GM18867 (cell line): ENCODE measurements at regions not wholly inside any gene's neighbourhood (a gene's known extent, or its start where the extent isn't known, plus 50 kb on each side); places are given as distances from the start of the nearest gene placed in this dataset.
"Not testable (repeated sequence)": the region's sequence is repeated elsewhere in the genome, so short reads cannot be mapped to it uniquely, and the experiment has no call there.

Experiments used
- ATAC-seq: cut with Tn5 transposase; IDR thresholded peaks from one replicate; pipeline ENCODE4 v1.9.1; 2021; ENCODE audit warnings: mild to moderate bottlenecking, moderate library complexity; ENCODE audit not compliant: unreplicated experiment

DNA sequence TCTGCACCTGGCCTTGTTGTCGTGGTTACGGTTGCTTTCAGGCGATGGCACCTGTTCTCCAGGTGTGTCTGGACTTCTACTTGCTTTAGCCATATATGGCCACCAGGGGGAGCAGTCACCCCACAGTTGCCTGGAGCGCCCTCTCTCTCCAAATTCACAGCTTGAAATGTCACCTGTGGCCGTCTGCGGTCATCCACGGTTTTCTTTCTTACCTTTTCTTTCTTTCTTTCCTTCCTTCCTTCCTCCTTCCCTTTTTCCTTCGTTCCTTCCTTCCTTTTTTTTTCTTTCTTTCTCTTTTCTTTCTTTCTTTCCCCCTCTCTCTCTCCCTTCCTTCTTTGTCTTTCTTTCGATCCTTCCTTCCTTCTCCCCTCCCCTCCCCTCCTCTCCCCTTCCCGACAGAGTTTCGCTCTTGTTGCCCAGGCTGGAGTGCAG, 150.5 kb upstream of the VKORC1L1 start:
- ATAC-seq = peak; percentile 77

DNA sequence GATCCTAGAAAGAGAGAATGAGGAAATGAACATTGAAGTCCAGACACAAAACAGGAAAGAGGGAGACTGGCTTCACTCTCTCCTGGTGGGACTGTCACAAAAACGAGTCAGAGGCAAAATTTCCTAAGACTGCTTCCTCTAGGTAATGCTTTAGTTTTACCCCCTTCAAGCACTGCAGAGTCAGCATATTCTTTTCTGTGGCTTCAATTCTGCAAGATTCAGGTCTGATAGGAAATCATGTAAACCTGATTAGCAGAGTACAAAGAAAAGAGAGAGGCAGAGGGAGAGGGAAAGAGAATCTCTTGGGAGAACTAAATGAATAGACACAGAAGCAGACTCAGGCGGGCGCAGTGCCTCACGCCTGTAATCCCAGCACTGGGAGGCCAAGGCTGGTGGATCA, 145.7 kb upstream of the VKORC1L1 start:
- not testable (repeated sequence) for ATAC-seq

DNA sequence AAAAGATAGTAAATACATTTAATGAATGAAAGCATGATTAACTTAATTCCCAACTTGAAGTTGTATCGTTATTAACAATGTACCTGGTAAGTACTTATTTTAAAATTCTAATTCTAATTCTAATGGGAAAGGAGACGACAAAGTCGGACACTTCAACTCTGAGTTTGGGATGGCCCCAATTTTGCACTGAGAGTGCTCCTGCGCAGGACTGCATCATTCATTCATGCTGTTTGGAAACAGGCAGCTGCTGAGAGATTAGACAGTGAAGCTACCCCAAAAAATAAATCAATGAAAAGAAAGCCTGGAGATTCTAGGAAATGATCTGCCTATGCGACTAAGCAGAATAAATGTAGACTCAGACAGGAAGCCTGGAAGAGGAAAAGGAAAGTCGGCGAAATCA, 141.7 kb upstream of the VKORC1L1 start:
- ATAC-seq = no peak

DNA sequence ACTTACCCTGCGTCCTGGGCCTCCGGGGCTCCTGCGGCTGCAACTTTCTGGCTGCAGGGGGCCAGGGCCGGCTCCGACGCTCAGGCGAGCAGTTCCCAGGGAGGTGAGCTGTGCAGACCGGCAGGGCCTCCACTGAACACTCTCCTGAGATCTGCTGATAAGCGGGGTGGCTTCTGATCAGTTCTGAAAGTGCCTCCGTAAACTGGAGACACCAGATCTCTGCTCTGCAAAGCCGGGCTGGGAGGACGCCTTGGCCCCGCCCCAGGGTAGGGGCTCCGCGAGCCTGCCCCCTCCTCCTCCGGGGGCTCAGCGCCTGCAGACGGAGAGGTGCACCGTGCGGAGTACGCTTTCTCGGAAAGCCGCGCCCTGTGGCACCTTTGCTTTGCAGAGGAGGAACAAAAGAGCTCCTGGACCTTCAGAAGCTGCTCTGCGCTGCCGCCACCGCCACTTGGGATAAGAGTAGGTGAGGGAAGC, 141.3 kb upstream of the VKORC1L1 start:
- ATAC-seq = no peak

DNA sequence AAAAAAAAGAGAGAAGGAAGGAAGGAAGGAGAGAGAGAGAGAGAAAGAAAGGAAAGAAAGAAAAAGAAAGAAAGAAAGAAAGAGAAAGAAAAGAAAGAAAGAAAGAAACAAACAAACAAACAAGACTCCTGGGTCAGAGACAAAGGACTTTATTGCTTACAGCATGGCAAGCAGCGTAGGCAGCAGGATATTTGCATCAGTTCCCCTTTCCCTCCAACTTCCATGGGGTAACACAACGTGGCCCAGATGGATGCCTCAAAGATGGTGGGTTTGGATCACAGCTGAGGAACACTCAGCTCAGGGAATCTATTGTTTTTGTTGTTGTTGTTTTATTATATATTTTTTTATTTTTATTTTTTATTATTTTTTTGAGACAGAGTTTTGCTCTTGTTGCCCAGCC, 128.5 kb upstream of the VKORC1L1 start:
- ATAC-seq = no peak

DNA sequence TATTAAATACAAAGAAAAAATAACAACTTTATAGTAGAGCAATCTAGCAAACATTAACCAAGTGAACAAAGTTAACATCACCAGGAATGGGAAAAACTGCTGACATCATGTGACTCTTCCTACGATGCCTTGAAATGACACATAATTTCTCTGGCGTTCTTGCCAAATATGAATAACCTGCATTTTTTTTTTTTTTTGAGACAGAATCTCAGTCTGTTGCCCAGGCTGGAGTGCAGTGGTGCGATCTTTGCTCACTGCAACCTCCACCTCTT, 126.5 kb upstream of the VKORC1L1 start:
- no peak for ATAC-seq

DNA sequence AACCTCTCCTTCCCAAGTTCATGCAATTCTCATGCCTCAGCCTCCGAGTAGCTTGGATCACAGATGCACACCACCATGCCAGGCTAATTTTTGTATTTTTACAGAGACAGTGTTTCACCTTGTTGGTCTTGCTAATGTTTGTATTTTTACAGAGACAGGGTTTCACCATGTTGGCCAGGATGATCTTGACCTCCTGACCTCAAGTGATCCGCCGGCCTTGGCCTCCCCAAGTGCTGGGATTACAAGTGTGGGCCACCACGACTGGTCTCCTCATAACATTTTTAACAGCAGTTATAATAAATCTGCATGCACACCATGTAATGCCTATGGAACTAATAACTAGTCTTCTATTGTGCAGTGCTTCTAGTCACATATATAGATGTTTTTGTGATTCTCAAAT, 123.8 kb upstream of the VKORC1L1 start:
- no peak for ATAC-seq

DNA sequence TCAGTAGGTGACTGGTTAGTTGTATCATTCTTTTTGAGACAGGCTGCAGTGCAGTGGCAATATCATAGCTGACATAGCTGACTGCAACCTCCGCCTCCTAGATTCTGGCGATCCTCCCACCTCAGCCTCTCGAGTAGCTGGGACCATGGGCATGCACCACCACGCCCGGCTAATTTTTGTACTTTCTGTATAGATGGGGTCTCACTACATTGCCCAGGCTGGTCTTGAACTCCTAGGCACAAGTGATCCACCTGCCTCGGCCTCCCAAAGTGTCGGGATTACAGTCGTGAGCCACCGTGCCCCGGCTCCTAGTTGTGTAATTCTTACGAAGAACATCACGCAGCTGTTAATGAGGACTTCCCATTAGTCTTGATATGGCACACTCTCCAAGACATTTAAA, 123.4 kb upstream of the VKORC1L1 start:
- no peak for ATAC-seq

DNA sequence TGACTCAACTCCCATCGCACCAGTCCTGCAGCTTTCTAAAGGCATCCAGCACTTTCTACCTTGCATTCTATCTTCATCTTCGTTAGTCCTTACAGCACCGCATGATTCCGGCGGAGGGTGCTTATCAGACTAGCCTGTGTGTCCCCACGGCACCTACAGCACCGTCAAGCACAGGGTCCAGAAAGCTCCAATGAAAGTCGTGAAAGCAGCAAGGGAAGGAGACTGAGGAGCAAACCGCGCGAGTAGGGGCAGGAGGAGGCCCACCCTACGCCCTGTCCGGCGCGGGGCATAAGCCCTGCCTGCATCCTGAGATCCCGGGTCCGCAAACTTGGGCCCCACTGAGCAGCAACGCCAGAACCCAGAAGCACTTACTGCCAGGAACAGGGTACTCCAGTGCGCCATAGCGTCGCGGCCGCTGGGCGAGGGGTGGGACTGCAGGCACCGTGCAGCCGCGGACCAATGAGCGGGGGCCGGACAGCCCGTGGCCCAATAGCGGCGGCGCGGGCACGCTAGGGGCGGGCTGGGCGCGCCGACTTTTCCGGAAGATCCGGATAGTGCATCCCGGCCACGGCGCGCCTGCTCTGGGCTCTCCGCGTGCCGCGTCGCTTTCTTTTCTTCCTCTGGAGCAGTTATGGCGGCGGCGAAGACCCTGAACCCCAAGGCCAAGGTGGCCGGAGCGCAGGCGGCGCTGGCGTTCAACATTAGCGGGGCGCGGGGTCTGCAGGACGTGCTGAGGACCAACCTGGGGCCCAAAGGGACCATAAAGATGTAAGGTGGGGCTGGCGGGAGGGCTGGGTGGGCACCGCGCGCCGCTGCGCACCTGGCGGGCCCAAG, 122.1 kb upstream of the VKORC1L1 start:
- ATAC-seq = peak; percentile 98

DNA sequence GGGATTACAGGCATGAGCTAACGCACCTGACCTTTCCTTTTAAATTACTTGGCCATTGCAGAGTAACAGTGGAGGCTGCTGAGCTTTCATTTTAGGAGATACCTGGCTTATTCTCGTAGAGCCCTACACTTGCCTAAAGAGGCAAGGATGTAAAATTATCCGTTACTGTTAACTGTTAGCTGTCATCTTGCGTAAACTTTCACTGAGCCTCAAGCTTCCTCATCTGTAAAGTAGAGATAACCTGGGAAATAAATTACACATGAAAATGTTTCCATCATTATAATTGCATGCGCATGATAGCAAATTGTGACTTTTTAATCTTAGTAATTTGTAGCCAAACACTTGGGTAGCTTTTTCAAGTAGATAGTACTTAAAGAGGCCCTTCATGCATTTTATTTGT, 118.8 kb upstream of the VKORC1L1 start:
- ATAC-seq = not testable (repeated sequence)

DNA sequence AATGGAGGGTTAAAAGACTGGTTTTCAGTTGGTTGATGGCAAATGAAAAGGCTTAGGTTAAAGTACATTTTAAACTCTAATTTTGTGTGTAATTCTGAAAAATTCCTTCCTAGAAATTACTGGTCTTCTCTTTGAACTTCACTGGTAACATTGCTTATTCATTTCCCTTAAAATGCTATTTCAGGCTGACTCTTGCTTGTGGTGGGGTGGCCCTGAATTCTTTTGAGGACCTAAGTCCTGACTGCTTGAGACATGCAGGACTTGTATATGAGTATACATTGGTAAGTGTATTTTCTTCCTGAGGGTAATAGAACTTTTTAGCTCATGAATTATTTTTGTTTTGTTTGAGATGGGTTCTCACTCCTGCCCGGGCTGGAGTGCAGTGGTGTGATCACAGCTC, 113.9 kb upstream of the VKORC1L1 start:
- ATAC-seq = not testable (repeated sequence)

DNA sequence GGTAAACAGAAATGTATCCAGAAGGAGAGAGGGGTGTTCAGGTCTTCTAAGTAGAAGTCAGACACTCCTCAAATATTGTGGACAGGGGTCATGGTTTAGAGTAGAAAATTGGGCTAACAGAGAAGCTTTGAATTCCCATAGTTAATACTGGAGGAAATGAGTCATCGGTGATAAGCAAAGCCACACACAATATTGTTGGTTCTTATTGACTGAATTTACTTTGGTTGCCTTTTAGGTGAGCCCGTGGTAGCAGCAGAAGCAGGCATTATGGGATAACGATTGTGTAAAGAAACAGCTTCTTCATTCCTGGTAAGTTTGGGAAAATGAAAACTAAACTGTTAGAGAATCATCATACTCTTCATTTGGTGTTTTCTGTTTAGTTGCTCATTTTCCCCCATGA, 110.2 kb upstream of the VKORC1L1 start:
- ATAC-seq = not testable (repeated sequence)

DNA sequence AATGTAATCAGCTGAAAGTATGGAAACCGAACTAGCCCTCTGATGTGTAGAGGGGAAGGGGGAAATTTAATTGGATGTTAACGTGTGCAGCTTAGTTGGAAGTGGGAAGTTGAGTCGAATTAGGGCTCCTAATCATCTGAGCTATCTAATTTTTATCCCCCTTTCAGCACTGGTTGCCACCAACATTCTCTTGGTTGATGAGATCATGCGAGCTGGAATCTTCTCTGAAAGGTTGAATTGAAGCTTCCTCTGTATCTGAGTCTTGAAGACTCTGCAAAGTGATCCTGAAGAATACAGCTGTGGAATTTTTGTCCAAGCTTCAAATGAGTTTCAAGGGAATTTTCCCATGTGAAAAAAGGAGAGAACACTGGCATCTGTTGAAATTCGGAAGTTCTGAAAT, 109.8 kb upstream of the VKORC1L1 start:
- not testable (repeated sequence) for ATAC-seq

DNA sequence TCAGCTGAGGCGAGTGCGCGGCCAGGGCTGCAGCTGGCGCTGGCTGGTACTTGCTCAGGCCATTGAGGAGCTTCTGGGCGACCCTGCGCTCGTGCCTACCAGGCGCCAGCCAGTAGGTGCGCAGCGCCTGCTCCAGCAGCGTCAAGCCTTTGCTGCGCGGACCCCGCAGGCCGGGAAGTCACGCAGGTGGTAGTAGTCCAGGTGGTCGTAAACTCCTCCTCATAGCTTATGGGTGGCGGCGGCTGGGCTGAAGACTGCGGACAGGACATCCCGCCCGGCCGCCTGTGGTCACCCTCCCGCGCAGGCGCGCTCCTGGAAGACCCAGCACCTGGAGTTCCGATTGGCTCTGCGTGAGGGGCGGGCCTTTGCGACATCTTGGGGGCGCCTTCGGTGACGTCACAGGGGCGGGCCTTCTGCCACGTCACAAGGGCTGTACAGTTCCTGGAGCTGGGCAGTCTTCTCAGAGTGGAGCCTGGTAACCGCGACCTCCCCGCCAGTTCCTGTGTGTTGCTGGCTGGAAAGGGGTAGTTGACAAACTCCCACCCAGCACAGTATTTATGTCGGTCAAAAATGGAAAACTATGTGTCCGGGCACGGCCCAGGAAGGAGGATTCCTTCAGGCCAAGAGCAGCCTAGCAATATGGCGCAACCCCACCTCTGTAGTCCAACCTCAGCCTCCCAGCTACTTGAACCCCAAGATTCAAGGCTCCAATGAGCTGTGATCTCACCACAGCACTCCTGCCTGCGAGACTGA, 102.2 kb upstream of the VKORC1L1 start:
- ATAC-seq = peak; percentile 99

DNA sequence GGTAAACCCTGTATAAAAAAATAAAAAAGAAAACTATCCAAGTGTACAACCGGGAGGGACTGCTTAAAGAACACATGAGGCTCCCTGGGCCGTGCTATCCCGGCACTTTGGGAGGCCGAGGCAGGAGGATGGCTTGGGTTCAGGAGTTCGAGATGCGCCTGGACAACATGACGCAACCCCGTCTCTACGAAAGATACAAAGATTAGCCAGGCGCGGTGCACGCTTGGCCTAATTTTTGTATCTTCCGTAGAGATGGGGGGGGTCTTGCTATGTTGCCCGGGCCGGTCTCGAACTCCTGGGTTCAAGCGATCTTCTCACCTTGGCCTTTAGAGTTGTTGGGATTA, 101.7 kb upstream of the VKORC1L1 start:
- not testable (repeated sequence) for ATAC-seq

DNA sequence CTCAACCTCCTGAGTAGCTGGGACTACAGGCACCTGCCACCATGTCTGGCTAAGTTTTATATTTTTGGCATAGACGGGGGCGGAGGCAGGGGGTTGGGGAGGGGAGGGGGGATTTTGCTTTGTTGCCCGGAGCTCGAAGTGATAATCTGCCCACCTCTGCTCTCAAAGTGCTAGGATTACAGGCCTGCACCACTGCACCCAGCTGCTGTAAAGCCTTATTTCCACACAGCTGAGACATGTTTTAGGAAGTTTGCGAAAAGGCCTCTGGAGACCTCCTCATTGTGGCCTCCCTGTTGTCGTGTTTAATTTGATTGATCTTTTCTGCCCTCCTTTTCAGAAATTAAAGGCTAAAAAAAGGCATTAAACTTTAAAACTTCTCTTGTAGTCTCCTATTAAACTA, 96.2 kb upstream of the VKORC1L1 start:
- not testable (repeated sequence) for ATAC-seq

DNA sequence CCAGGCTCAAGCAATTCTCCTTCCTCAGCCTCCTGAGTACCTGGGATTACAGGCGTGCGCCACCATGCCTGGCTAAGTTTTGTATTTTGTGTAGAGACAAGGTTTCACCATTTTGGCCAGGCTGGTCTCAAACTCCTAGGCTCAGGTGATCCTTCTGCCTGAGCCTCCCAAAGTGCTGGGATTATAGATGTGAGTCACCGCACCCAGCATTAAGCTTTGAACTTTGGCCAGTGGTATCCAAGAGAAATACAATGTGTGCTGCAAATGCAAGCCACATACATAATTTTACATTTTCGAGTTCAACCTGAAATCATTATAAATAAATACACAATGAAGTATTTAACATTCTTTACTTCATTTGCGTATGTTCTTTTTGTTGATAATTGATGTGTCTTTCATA, 82.9 kb upstream of the VKORC1L1 start:
- not testable (repeated sequence) for ATAC-seq

DNA sequence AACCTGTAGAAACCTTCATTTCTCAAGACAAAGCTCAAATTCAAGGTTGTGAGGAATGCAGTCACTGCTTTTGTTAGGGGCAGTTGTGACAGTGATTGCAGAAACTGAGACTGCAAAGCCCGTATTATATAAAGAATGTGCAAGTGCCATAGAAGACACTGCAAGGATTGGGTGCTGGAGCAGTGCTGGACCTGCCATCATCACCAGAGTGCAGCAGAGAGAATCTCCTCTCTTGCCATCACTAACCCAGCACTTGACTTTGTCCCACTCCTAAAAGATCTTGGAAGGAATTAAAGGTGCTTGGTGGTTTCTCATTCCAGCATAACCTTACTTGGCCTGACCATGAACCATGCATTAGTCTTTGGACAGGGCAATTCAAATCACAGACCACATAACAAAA, 81.1 kb upstream of the VKORC1L1 start:
- ATAC-seq = not testable (repeated sequence)

DNA sequence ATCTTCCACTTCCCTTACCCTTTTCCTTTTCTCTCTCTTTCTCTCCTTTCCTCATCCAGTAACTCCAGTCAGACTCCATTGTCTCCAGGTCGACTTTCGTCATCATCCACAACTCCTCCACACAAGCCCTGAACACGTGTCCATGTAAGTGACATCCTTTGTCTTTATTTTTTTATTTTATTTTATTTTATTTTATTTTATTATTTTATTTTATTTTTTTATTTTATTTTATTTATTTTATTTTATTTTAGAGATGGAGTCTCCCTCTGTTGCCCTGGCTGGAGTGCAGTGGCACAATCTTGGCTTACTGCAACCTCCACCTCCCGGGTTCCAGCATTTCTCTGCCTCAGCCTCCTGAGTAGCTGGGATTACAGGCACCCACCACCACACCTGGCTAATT, 80.1 kb upstream of the VKORC1L1 start:
- not testable (repeated sequence) for ATAC-seq

DNA sequence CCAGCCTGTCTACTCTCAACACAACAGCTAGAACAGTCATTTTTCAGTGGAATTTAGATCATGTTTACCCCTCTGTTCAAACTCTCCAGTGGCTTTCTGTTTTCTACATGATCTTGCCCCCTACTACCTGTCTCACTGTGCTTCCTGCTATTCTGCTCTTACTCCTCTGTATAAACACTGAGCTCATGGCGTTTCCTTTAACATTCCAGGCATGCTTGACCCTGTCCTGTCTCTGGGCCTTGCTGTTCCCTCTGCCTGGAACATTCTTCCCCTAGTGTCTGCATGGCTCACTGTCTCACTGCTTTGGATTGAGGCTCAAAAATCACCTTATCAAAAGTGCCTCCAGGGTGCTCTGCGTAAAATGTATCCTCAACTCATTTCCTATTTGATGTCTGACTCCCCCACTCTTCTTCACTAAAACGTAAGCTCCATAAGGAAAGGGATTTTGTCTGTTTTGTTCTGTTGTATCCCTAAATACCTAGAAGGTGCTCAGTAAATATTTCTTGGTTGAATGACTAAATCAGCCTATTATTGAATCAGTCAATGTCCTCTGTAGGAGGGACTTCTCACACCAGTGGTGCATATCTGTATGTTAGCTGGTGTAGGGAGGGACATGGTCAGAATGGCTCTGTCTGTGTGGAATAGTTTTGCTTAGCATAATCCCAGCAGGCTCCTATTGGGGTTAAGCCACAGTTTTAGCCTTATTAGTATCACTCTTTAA, 78.0 kb upstream of the VKORC1L1 start:
- ATAC-seq = not testable (repeated sequence)

DNA sequence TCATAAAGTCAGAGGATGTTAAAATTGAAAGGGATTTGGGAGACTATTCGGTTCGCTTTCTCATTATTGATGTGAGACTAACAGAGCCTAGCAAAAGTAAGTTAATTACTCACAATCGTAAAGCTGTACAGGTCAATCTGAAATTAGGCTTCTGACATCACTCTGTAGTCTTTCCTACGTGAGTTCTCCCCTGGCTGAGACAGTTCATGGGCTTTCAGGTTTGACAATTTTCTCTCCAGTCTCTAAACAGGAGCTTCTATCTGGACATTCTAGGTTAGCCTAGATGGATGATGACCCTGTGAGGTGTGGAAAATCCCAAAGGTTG, 77.5 kb upstream of the VKORC1L1 start:
- not testable (repeated sequence) for ATAC-seq

DNA sequence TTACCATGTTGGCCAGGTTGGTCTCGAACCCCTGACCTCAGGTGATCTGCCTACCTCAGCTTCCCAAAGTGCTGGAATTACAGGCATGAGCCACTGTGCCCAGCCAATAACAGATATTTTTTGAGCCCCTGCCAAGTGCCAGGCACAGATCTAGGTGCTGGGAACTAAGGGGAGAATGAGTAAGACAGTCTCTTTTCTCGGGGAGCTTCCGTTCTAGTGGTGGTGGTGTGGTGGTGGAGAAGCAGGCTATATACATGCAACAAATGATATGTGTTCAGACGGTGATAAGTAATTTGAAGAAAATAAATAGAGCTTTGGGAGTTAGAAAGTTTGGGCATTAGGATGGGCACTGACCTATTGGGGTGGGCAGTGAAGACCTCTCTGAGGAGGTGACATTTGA, 76.7 kb upstream of the VKORC1L1 start:
- no peak for ATAC-seq
